ENCODE measurements at regions not wholly inside any gene's neighbourhood (a gene's known extent, or its start where the extent isn't known, plus 50 kb on each side); places are given as distances from the start of the nearest gene placed in this dataset.

GRCh38 chr17:31605761-31606160, 214.3 kb downstream of the RAB11FIP4 start:
- TF ChIP-seq ZNF274 (IDR thresholded peaks at IDR 0.05; ENCODE audit: borderline replicate concordance, extremely low read depth, low read length) (no peak), CTCF (IDR thresholded peaks at IDR 0.05; ENCODE audit: control extremely low read depth in 1 of 3, insufficient read depth in 1 of 3, low read depth in 1 of 3, low read length in 3 of 3) (no peak)

All from H1 (cell line).